Inflammatory macrophage treated with lipopolysaccharide for 1 hour (primary cell): ENCODE measurements at regions not wholly inside any gene's neighbourhood (a gene's known extent, or its start where the extent isn't known, plus 50 kb on each side); places are given as distances from the start of the nearest gene placed in this dataset.
"Not testable (repeated sequence)": the region's sequence is repeated elsewhere in the genome, so short reads cannot be mapped to it uniquely, and the experiment has no call there.

ENCODE experiments used
- DNase-seq, 2 donors: peaks; one replicate each; pipeline ENCODE4 v3.0.0-alpha.2; 2020 to 2022

DNA sequence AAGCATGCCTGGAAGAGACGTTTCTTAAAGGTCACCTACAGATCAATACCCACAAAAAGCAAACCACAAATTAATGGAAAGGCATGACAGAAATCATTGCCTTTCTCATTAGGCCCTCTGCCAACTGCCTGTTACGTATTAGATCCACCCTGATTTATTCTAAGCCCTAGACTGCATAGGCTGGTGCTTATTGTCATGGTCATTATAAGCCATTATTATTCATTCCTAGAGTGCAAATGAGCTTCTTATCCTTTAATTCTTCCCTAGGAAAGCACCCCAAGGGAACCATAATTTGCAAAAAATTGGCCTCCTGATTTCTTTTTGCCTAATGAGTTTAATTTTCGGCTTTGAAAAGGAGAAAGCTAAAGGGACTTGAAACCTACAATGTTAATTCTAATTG is 184.2 kb upstream of the GPRIN3 start:
- no peak for DNase-seq

- DNase-seq: not testable (repeated sequence)
Measured at GRCh38 chr4:89489921-89490431, 182.4 kb upstream of the GPRIN3 start.

- DNase-seq: peak; percentile 47 to 49
Measured at GRCh38 chr4:89489338-89489771, 181.8 kb upstream of the GPRIN3 start.

GRCh38 chr4:89488736-89489135 is 181.1 kb upstream of the GPRIN3 start:
- DNase-seq: no peak

DNA sequence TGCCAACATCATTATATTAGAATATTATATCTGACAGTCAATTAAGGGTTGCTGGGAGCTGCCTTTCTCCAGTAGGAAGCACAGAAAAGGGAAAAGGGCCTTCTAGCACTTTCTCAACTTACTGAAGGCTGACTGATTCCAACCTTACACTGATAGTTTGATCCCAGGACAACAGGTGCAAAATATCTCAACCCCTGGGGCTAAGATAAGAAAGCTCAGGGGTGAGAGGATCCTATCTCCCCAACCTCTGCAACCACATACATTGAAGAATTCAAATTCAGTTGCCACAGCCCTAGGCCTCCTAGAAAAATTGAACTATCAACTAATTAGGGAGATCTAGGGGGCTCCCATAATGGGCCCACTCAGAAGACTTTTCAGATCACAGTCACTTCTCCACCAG is 179.1 kb upstream of the GPRIN3 start:
- no peak for DNase-seq

DNA sequence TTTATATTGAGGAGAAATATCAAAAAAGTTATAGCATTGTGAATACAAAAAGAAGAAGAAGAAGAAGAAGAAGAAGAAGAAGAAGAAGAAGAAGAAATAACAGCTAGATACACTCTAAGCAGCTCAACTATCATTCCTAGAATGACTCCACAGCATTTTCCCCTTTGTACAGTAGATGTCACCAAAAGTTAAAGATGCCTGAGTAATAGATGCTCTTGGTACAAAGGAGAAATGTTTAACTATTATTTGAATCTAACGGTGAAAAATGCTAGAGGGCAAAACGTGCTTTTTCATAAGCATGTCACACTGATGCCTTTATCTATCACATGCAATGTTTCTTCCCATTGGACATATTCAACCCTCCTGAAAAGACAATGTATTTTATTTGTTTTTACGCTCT is 178.4 kb upstream of the GPRIN3 start:
- DNase-seq: no peak

DNA sequence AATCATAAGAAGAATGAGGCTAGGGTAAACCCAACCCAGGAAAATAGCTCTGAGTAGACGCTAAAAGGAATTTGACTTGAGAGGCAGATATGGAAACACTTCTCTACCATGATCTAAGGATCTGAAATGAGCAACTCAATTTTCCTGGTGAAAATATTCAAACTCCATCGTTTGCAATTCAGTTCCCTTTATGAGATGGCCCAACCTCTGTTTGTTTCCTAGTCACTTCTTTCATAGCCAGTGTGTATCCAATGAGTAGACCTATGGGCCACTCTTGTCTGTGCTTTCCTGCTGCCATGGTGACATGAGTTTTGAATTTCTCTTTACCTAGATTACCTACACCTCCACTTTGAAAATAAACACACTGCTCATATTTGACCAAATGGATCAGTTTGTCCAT is 176.2 kb upstream of the GPRIN3 start:
- no peak for DNase-seq

- no peak for DNase-seq
Measured at GRCh38 chr4:89482926-89483595, 175.5 kb upstream of the GPRIN3 start.

GRCh38 chr4:89482251-89482650 is 174.7 kb upstream of the GPRIN3 start:
- DNase-seq: peak; percentile 18 to 30

- peak; percentile 84 to 86 for DNase-seq
Measured at GRCh38 chr4:89469930-89470375, 162.4 kb upstream of the GPRIN3 start.

DNA sequence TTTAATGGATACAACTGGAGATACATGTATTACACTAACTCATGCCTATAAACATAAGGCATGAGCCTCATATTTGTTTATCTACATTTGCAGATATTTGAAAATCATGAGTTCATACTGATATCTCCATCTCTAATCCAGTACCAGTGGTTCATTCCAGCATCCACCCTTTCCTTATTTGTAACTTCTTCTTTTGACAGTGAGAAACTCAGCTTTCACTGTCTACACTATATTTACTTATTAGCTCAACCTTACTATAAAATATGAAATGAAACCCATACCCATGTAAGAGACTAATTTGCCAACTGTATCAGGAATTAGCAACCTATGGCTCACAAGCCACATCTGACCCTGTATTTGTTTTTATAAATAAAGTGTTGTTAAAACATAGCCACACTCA is 161.9 kb upstream of the GPRIN3 start:
- DNase-seq: peak; percentile 42 to 44

GRCh38 chr4:89468602-89469001 is 161.0 kb upstream of the GPRIN3 start:
- no peak for DNase-seq

- DNase-seq: no peak
Measured at GRCh38 chr4:89463341-89463740, 155.7 kb upstream of the GPRIN3 start.

- no peak for DNase-seq
Measured at GRCh38 chr4:89447543-89447942, 139.9 kb upstream of the GPRIN3 start.

- no peak for DNase-seq
Measured at GRCh38 chr4:89446193-89446592, 138.6 kb upstream of the GPRIN3 start.

- no peak for DNase-seq
Measured at GRCh38 chr4:89439533-89439932, 131.9 kb upstream of the GPRIN3 start.

DNA sequence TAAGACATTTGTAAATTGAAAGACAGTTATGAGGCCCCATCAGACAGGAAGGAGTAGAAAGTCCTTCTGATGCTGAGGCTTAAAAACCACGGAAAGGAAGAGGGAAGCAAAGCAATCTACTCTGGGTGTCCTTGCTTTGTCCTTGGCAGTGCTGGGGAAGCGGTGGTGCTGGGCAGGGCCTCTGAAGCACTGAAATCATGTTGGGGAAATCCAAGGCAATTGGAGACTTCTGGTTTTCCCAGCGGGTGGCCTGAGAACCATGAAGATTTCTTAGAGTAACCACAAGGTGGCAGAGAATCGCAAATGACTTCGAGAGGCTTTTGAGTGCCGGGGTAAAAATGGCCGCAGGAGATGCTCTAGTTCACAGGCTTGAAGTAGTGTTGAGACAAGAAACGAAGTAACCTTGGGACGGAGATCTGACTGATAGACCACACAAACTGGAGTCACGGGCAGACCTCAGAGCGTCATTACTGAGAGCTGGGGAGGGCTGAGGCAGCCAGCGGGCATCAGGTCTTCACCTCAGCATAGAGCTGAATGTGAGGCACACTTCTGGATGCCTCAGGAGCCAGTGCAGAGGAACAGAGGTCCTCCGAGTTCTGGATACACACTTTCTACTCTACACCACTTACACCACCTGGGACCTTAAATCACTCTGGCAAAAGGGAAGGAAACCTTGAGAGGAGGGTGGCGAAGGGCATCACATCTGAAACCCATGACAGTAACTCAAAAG is 130.7 kb upstream of the GPRIN3 start:
- peak; percentile 92 for DNase-seq

GRCh38 chr4:89434364-89434988 is 126.9 kb upstream of the GPRIN3 start:
- DNase-seq: peak; percentile 54 to 64

- no peak for DNase-seq
Measured at GRCh38 chr4:89427782-89428181, 120.2 kb upstream of the GPRIN3 start.

- DNase-seq: peak; percentile 8 to 23
Measured at GRCh38 chr4:89425023-89425422, 117.4 kb upstream of the GPRIN3 start.

DNA sequence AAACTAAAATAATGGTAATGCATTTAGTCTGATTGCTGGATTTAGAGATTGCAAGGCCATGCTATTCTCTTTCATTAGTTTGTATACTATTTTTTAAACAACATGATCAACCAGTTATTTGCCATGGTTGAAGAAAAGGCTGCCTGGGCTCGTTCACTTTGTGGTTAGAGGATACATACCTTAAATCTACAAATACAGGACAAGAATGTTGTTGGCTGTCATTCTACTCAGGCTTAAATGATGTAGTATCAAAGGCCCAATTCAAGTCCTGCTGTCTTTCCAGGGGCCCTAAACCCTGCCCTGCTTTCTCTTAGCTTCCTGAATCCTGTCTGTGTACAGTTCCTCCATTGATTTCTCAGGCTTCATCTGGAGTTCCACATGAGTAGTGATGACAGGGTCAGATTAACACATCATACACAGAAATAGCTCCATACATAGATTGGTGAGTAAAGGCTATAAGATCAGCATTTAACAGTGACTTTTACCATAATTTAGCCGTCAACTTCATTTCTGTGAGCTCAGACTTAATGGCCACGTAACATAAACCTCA is 114.9 kb upstream of the GPRIN3 start:
- peak; percentile 31 to 59 for DNase-seq

- no peak for DNase-seq
Measured at GRCh38 chr4:89420507-89420906, 112.9 kb upstream of the GPRIN3 start.

- DNase-seq: no peak
Measured at GRCh38 chr4:89419111-89419695, 111.6 kb upstream of the GPRIN3 start.
